GM19324 (cell line): ENCODE measurements at regions not wholly inside any gene's neighbourhood (a gene's known extent, or its start where the extent isn't known, plus 50 kb on each side); places are given as distances from the start of the nearest gene placed in this dataset.

Experiments
- ATAC-seq: cut with Tn5 transposase; IDR thresholded peaks from one replicate; pipeline ENCODE4 v1.9.1; 2021; ENCODE audit warnings: mild to moderate bottlenecking, moderate library complexity; ENCODE audit not compliant: unreplicated experiment, low FRiP score

DNA sequence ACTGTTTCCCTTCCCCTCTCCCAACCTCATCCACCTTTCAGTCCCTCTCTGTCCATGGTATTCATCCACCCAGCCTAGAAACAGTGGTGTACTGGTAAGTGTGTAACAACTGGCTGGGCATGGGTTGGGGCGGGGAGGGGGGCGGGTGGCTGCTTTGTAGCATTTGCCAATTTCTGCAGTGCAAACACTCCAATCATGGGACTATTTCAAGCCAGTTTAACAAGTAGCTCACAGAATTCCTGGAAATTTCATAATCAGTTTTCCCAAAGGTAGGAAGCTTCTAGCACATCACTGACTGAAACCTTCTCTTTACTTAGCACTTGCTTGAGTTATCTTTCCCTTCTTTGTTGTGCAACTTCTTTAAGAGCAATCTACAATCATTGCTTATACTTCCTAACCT, 100.8 kb upstream of the WASF3 start:
- ATAC-seq: no peak

DNA sequence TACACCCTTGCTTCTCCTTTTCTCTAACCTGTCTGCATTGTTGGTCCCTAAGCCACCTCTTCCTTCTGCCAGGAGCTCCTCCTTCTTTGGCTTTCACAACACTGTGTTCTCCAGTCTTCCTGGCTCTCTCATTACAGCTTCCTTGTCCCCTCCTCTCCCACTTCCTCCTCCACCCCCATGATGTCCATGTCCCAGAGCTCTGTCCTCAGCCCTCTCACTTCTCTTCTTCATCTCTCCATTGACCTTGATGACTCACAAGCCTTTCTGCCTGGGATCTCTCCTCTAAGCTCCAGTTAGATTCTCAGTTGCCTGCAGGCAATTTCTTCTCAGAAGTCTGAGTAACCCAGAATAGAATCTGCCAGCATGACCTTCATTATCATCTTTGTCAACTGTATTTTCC, 100.3 kb upstream of the WASF3 start:
- no peak for ATAC-seq

DNA sequence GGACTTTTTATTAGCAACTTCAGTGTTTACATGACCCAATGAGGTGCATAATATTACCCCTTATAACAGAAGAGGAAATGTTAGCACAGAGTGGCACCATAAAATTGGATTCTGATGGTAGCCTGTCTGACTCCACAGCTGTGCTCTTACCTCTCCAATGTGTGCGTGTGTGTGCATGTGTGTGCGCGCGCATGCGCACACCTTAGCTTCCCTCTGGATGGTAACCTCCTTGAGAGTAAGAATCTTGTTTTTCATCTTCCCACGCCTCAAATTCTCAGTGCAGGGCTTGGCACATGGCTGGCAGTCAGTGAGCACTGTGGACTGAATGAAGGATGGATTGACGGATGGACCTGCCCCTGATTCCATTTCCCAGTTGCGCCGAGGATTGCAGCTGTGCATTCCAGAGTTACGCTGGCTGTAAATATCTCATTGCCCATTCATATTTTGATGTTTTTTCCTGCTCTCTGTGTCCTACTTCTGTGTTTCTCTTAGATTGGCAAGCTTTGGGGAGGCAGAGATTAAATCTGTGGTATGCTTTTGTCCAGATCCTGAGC, 99.2 kb upstream of the WASF3 start:
- no peak for ATAC-seq

DNA sequence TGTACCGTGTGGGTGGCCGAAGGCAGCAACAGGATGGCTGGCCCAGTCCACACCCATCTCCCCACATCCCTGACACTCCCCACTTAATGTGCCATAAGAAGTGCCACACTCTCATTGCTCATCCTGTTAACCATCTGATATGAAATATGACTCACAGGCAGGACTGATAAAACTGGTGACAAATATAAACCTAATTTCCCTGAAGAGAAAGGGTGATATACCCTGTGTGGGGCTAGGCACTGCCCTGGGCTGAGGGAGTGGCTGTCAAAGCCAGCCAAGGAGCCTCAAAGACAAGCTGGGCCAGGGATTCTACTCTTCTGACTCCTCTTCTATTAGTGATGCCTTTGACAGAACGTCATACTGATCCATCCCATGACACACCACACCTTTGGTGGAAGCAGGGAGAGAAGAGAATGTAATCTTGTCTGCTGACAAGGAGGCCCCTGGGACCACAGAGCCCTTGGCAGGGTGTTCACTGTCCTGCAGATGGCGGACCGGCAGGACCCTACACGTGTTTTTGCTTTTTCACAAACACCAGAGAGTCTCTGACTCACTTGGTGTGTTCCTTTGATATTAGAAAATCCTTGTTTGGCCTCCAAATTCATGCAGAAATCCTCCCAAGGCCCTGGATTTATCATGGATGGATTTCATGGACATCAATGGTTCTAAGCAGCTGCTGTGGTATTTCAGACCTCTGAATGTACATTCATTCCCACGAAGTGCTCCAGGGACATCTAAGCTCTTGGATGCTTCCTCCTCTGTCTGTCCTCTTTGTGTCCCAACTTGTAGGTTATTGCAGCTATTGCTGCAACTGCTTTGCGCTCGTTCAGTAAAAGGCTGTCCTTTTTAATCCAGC, 98.0 kb upstream of the WASF3 start:
- ATAC-seq: no peak

DNA sequence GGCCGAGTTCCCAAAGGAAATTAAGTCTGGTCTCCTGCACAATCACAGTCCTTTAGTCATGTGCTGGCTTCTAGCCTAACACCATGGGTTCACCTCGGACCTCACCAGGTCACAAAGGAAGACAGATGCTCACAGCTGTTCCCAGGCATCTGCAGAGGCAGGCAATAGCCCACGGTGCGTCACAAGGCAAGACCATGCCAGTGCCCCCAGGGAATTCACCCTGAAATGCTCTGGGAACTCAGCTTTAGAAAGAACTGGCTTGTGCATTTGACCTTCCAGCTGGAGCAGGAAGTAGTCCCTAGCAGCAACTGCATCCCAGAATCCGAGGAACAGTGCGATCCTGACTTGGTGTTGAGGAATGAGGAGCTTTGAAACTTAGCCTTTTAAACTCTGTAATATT, 96.8 kb upstream of the WASF3 start:
- no peak for ATAC-seq

DNA sequence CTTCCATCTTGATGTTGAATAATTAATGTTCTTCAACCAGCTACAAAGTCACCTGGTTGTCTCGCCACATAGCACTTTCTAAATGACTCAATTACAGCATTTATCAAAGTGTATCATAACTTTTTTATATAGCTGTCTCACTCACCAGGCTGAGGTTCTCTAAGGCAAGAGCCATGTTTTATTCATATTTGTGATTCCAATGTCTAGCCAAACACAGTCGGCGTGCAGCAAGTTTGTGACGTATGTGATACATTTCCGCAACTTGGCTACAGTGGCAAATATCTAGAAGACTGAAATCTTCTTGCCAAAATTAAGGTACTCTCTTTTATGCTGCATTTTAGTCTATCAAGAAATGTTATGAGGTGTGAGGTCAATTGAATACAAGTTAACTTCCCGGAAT, 94.2 kb upstream of the WASF3 start:
- ATAC-seq: no peak

DNA sequence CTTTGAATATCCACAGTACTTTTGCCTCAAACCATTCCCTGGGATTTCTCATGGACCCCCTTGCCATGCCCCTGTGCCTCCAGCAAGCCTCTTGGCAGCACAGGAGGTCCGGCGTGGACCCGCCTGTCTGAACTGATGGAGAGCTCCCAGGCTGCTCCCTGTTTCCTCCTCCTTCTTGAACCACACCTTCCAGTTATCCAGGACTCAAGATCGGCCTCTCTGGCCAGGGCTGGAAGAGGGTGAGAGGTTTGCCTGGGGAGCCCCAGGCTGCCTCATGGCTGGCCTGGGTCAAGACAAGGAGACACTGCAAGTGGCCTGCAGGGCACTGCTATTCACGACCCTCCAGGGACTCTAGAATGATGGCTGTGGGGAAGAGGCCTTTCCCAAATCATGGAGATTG, 93.6 kb upstream of the WASF3 start:
- no peak for ATAC-seq

DNA sequence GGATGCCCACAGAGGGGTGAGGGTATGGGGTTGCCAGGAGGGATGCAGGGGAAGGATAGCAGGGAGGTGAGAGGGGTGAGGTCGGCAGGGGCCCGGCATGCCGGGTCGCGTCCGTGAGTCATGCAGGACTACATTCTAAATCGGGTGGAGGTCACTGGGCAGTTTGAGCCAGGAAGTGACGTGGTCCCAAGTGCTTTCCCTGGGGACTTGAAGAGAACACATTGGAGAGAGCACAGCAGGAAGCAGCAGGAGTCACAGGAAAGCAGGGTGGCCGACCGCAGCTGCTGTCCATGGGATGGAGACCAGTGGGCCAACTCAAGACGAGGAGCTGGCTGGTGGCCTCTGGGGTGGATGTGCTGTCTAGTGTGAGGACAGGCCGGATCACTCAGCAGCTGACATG, 92.0 kb upstream of the WASF3 start:
- no peak for ATAC-seq

DNA sequence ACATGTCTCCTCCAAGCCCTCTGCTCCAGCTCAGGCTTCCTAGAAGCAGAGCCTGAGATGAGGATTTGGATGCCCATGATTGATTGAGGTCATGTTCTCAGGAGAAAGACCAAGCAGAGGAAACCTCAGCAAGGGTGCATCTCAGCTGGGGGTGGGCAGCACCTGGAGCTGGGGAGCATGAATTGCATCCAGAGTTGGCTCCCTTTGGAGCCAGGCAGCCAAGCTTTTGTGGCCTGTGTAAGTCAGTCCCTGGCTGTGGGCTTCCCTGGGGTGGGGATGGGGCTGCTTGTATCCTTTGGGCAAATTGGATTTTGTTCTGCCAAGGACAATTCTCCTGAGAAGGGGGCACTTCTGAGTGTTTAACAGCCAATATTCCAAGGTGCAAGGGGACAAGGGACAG, 91.5 kb upstream of the WASF3 start:
- no peak for ATAC-seq

DNA sequence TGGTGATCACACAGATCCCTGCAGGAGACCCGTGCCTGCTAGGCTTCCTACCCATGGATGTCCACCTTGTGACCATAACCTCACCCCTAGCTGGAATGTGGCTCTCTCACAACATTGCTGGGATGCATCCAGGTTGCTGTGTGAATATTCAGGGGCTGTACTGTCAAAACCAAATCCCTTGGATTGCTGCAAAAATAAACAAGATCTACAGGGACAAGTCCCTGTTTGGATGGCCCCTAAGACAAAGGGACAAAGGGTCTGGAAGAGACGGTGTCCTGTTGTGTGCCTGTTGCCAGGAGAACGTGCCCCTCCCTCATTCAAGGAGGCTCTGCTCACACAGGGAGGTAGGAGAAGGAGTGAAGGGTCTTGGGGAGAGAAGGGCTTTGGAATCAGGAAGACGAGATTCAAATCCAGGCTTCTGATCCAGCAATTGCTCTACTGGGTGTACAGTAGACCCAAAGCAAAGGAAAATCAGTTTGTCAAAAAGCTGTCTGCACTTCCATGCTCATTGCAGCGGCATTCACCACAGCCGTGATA, 89.2 kb upstream of the WASF3 start:
- no peak for ATAC-seq

DNA sequence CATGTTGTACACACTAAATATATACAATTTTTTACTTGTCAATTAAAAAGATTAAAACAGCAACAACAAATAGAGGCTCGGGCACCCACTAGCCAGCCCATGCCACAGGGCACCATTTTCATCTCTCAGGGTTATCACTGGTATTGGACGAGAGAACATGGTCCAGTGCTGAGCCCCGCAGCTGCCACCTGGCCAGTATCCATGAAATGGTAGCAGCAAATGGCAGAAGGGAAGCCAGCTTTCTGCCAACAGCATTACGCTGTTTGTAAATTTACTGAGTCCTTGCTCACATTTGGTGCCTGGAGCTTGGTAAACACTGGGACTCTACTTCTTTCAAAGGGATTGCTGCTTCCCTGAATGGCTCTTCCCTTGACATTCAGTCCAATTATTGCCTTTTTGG, 87.9 kb upstream of the WASF3 start:
- ATAC-seq: no peak

DNA sequence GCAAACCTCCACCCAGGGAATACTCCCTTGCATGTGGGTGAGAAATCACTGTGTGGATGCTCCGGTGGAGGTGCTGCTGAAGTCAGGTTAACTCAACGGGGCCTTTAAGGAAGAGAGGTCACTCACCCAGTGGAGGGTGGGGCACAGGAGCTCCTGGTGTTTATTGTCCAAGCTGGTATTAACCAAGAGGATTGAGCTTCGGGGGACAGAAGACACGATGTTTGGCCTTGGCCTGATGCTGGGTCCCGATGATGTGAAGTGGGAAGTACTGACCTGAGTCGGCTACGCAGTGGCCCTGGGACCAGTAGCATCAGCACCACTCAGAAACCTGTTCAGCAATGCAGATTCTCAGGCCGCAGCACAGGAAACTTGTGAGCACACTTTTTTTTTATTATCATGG, 85.7 kb upstream of the WASF3 start:
- ATAC-seq: no peak

DNA sequence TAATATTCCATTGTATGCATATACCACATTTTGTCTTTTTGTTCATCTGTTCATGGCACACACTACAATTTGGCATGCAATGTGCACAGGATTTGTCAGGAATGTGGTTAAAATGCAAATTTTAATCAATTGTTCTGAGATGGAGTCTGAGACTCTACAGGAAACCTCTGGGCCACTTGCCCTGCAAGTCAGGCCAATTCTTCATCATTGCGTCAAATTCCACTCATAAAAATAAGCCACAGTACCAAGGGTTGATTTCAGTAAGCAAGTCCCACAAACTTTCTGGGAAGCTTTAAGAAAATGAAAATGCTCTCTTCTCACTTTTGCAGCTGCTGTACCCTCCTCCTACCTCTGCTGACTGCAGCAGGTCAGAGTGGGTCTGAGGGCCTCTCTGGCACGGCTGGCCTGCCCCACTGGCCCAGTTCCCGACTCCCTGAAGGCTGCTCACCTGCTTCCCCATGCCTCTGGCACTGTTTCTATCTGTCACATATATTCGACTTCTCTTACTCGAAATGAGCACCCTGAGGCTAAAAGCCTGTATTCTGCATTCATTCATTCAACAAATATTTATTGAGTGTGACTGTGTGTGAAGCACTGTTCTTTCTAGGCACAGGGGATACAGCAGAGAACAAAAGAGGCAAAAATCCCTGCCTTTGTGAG, 83.8 kb upstream of the WASF3 start:
- ATAC-seq: no peak

DNA sequence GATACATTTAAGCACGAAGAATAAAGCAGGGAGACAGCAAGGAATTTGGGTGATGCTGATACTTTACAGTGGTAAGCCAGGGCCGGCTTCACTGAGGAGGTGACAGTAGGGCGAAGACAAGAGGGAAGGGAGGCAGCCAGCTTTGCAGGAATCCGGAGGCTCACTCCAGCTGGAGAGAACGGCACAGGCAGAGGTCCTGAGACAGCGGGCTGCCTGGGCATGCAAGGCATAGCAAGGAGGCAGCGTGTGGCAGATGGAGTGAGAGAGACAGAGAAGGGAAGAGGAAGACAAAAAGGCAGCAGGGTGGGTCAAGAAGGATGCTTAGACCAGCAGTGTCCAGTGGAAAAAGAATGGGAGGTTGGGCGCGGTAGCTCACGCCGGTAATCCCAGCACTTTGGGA, 83.2 kb upstream of the WASF3 start:
- no peak for ATAC-seq

DNA sequence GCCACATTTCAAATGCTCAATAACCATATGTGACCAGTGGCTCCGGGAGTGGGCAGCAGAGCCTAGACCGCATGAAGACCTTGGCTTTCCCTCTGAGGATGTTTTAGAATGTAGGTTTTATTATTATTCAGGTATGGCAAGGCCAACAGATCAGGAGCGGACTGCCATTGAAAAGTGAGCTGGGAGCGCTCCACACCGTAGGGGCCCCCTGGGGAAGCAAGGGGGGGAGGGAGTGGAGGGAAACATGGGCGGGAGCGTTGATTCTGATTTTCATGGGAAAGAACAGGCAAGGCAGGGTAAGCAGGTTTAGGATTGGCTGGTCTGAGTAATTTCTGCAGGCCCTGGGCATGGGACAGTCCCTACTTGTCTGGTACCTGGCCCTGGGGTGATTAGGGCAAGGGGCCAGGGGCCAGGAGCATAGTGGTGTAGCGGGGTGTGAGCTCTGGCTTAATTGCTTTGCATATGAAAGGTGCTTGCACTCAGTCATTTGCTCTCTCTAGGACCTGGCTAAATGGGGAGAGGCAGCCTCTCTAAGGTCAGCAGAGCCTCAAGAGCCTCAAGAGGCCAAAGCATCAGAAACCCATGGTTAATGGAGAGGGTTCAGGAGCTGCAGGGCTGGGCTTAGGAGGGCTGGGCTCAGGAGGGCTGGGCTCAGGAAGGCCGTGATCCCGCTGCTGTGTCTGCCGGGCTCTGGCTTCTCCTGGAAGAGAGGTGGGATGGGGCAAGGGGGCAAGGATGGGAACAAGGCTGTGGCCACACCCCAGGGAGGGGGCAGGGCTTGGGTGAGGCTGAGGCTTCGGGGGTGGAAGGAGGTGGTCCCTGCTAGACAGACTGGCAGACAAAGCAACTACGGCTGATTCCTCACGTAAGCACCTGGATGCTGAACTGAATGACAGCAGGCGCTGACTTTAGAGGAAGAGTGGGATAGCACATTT, 82.0 kb upstream of the WASF3 start:
- no peak for ATAC-seq

DNA sequence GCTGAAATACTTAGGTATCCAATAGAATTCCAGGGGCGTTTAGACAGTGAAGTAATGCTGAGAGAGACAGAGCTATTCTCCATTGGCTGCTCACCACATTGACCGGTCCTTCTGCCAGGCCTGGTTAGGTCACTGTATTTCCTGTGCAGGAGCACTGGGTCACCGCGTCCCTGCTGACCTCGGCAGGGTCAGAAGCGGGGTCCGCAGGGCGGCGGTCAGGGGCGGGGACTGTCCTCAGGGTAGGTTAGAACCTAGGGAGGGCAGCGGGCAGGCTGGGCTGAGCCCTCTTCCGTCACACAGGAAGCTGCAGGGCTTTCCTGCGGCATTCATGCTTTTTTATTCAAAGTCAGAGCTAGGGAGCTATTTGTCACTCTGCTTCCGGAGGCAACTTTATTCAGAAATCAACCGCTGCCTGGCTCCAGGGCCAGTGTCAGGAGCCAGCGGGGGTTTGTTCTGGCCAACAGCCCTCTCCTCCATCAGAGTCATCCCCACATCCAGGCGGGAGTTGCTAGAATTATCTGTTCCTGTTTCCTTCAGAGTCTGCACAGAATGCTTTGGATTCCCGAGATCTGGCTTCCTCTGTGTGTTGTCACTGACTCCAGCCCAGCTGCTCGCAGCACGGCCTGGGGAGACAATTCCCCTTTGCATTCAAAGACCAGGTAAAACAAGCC, 81.2 kb upstream of the WASF3 start:
- ATAC-seq: no peak

DNA sequence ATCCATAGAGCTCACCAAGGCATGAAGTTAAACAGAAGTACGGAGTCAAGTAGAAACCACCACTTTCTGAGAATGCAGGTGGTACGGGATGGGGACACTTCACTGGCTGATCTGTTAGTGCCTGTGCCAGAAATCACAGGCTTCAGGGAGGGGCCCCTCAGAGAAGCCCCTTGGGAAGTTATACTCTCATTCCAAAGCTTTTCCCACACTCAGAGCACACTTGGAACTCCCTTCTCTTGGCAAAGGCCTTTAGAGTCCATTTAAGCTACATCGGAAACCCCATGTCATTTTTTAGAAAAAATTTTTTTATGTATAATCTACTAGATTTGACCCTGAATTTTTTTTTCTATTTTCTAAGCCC, 80.7 kb upstream of the WASF3 start:
- ATAC-seq: no peak

DNA sequence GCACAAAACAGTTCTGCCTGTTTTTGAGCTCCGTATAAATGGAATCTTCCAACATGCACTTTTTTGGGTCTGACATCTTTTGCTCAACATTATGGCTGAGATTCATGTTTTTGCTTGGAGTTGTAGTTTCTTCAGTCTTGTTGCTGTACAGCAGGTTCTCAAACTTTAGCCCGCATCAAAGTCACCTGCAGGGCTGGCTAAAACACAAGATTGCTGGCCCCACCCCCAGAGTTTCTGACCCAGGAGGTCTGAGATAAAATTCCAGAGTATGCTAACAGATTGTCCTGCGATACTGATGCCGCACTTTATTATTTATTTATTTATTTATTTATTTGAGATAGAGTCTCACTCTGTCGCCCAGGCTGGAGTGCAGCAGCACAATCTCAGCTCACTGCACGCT, 79.8 kb upstream of the WASF3 start:
- no peak for ATAC-seq

DNA sequence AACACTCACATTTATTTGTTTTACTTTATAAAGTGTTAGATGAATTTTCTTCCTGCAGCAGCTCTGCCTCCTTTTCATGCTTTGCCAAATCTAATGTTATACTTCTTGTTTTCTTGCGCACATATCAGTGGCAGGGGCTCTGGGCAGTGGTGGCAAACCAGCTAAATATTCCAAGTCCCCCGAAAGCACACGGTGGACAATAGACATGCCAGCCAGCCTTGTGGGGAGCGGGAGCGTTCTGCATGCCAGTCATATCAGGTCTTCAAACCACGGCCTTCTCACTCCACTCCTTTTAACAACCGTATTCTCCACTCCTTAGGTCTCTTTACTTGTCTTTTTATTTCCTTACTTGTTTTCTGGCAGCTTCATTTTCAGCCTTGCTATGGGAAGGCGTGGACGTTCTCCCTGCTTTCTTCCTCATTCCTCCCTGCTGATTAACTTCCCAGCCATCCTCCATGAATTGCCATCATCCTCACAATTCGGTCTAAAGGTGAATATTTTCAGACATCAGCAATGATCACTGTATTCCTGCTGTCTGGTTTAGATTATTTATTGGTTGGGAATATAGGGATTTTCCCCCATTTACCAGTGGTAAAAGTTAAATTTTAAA, 77.1 kb upstream of the WASF3 start:
- no peak for ATAC-seq
